Motor neuron (in vitro differentiated cells): ENCODE measurements at regions not wholly inside any gene's neighbourhood (a gene's known extent, or its start where the extent isn't known, plus 50 kb on each side); places are given as distances from the start of the nearest gene placed in this dataset.
A peak's percentile ranks its signal among the peaks of the same experiment; 100 is the strongest.

Experiments
- ATAC-seq, 8 experiments: fragments of 200-7000 bp; cut with Tn5 transposase; replicated peaks in 6 of 8; 2 replicates each; pipeline ENCODE4 v1.8.0; 2021; ENCODE audit warnings: mild to moderate bottlenecking in 8 of 8, moderate library complexity in 8 of 8
- H3K27ac ChIP-seq, 2 donors: fragments of 250-450 bp; sonication (Bioruptor Pico); 2 replicates each; pipeline ENCODE4 v1.9.0; 2021; ENCODE audit warnings: antibody characterized with exemption in 2 of 2, mild to moderate bottlenecking in 2 of 2, moderate library complexity in 1 of 2
- H3K4me1 ChIP-seq, 2 donors: fragments of 250-450 bp; sonication (Bioruptor Pico); replicated peaks in 1 of 2; 2 replicates each; pipeline ENCODE4 v1.6.1; 2021; ENCODE audit warnings: antibody characterized with exemption in 2 of 2, mild to moderate bottlenecking in 2 of 2, moderate library complexity in 1 of 2
- H3K4me3 ChIP-seq, 5 donors: fragments of 250-450 bp; sonication (Bioruptor Pico); 2 replicates each; pipeline ENCODE4 v1.9.0; 2021; ENCODE audit warnings: antibody characterized with exemption in 5 of 5, mild to moderate bottlenecking in 5 of 5, moderate library complexity in 4 of 5
- WGBS, 10 experiments: fragments of 450-650 bp; shearing (Covaris generic); methylation state at CpG; one replicate each; pipeline ENCODE4 v1.0.0; 2022; 5-methylcytosine and 5-hydroxymethylcytosine counted together
- in situ Hi-C, 9 experiments: fragments of 400-800 bp; cut with MboI; loops; one replicate each; pipeline ENCODE4 v1.15.0; 2021; ENCODE audit warnings: low sequenced_read_pairs in 9 of 9, low pct_unique_long_range_greater_than_20kb in 2 of 9; ENCODE audit not compliant: unreplicated experiment in 9 of 9

GRCh38 chr14:95406756-95407277 lies 87.1 kb upstream of the CLMN start:
- Histone ChIP-seq H3K4me1 (peaks cover 0 to 6% of the 10 kb centered on the region in 2 donors), H3K27ac (no peak overlapping the region), H3K4me3 (no peak overlapping the region)
- no peak for ATAC-seq
- 0 to 100% (median 50%) methylated on average over 1 to 5 of the region's 5 CpGs for WGBS, 10 experiments
- in situ Hi-C loops, result loop anchor here in 1 of 9 experiments (25.0 kb wide), 1 partner anchor 270 kb away; no protein-coding TSS in a partner anchor

- in situ Hi-C loops, result loop anchor here in 1 of 9 experiments (25.0 kb wide), 1 partner anchor 267 kb away; no protein-coding TSS in a partner anchor
- ATAC-seq, result no peak
- Histone ChIP-seq H3K4me1 (peaks cover 0 to 2% of the 10 kb centered on the region in 2 donors), H3K4me3 (no peak overlapping the region), H3K27ac (no peak overlapping the region)
- WGBS, 10 experiments, result 20 to 94% (median 56%) methylated on average over 1 to 6 of the region's 7 CpGs; no CpG with 5 or more reads in 3 of the 10 experiments
Observed at GRCh38 chr14:95404583-95404982, 84.9 kb upstream of the CLMN start.

- H3K4me1 ChIP-seq, result no peaks in the 10 kb centered on the region
- no peak overlapping the region for H3K4me3 ChIP-seq
- ATAC-seq, result no peak
- 0 to 98% (median 71%) methylated on average over 1 to 5 of the region's 5 CpGs for WGBS, 10 experiments
- in situ Hi-C loops, result loop anchor here in 1 of 9 experiments (25.0 kb wide), 1 partner anchor 265 kb away; no protein-coding TSS in a partner anchor
- H3K27ac ChIP-seq, result no peak overlapping the region
Observed at GRCh38 chr14:95402578-95402977, 82.9 kb upstream of the CLMN start.

GRCh38 chr14:95402176-95402575 lies 82.5 kb upstream of the CLMN start:
- in situ Hi-C loops, result loop anchor here in 1 of 9 experiments (25.0 kb wide), 1 partner anchor 265 kb away; no protein-coding TSS in a partner anchor
- WGBS, 10 experiments, result 0 to 91% (median 83%) methylated on average over 1 to 2 of the region's 2 CpGs; no CpG with 5 or more reads in 1 of the 10 experiments
- Histone ChIP-seq H3K4me1 (no peaks in the 10 kb centered on the region), H3K27ac (no peak overlapping the region), H3K4me3 (no peak overlapping the region)
- ATAC-seq, result peak in 2 of 8 experiments; percentile 23 to 52

GRCh38 chr14:95398630-95399547 lies 79.2 kb upstream of the CLMN start:
- Histone ChIP-seq H3K4me1 (no peaks in the 10 kb centered on the region), H3K27ac (no peak overlapping the region), H3K4me3 (no peak overlapping the region)
- no peak for ATAC-seq
- 80 to 100% (median 86%) methylated on average over 2 to 12 of the region's 15 CpGs; no CpG with 5 or more reads in 1 of the 10 experiments for WGBS, 10 experiments
- in situ Hi-C loops, result no loop called here

GRCh38 chr14:95397325-95397724 lies 77.6 kb upstream of the CLMN start:
- in situ Hi-C loops, result no loop called here
- Histone ChIP-seq H3K4me3 (no peak overlapping the region), H3K27ac (no peak overlapping the region), H3K4me1 (no peaks in the 10 kb centered on the region)
- no peak for ATAC-seq
- 0 to 93% (median 87%) methylated on average over 1 to 4 of the region's 6 CpGs; no CpG with 5 or more reads in 4 of the 10 experiments for WGBS, 10 experiments

GRCh38 chr14:95396221-95396620 lies 76.5 kb upstream of the CLMN start:
- in situ Hi-C loops, result no loop called here
- ATAC-seq, result no peak
- WGBS, 10 experiments, result 50 to 100% (median 85%) methylated on average over 1 to 4 of the region's 4 CpGs; no CpG with 5 or more reads in 3 of the 10 experiments
- no peak overlapping the region for H3K4me3 ChIP-seq
- H3K4me1 ChIP-seq, result no peaks in the 10 kb centered on the region
- H3K27ac ChIP-seq, result no peak overlapping the region

GRCh38 chr14:95395098-95395737 lies 75.5 kb upstream of the CLMN start:
- no peak for ATAC-seq

GRCh38 chr14:95394297-95395097 lies 74.8 kb upstream of the CLMN start:
- no peak for ATAC-seq
- no peak overlapping the region for H3K27ac ChIP-seq
- no peak overlapping the region for H3K4me3 ChIP-seq
- no peaks in the 10 kb centered on the region for H3K4me1 ChIP-seq
- in situ Hi-C loops, result no loop called here
- WGBS, 10 experiments, result 11 to 100% (median 50%) methylated on average over 1 to 3 of the region's 3 CpGs; no CpG with 5 or more reads in 3 of the 10 experiments

More at GRCh38 chr14:95395098-95395737, 75.5 kb upstream of the CLMN start:
- Histone ChIP-seq H3K4me3 (no peak overlapping the region), H3K4me1 (no peaks in the 10 kb centered on the region), H3K27ac (no peak overlapping the region)
- in situ Hi-C loops, result no loop called here
- WGBS, 10 experiments, result 20 to 100% (median 50%) methylated on average over 1 to 5 of the region's 6 CpGs

- 33 to 100% (median 79%) methylated on average over 1 to 5 of the region's 5 CpGs; no CpG with 5 or more reads in 2 of the 10 experiments for WGBS, 10 experiments
- H3K27ac ChIP-seq, result no peak overlapping the region
Observed at GRCh38 chr14:95392841-95393240, 73.1 kb upstream of the CLMN start.

GRCh38 chr14:95391331-95391730 lies 71.6 kb upstream of the CLMN start:
- in situ Hi-C loops, result no loop called here
- Histone ChIP-seq H3K4me3 (no peak overlapping the region), H3K4me1 (no peaks in the 10 kb centered on the region), H3K27ac (no peak overlapping the region)
- ATAC-seq, result no peak
- 15 to 100% (median 69%) methylated on average over 1 to 2 of the region's 2 CpGs; no CpG with 5 or more reads in 3 of the 10 experiments for WGBS, 10 experiments

More at GRCh38 chr14:95392841-95393240, 73.1 kb upstream of the CLMN start:
- no peak for ATAC-seq
- in situ Hi-C loops, result no loop called here
- no peaks in the 10 kb centered on the region for H3K4me1 ChIP-seq
- H3K4me3 ChIP-seq, result no peak overlapping the region

GRCh38 chr14:95389471-95390011 lies 69.8 kb upstream of the CLMN start:
- H3K27ac ChIP-seq, result no peak overlapping the region
- H3K4me1 ChIP-seq, result no peaks in the 10 kb centered on the region
- 0 to 92% (median 85%) methylated on average over 2 to 8 of the region's 9 CpGs; no CpG with 5 or more reads in 4 of the 10 experiments for WGBS, 10 experiments
- no peak overlapping the region for H3K4me3 ChIP-seq
- in situ Hi-C loops, result no loop called here
- ATAC-seq, result peak in 2 of 8 experiments; percentile 19 to 46
